Skin of body (tissue), 1 donor: ENCODE measurements at regions not wholly inside any gene's neighbourhood (a gene's known extent, or its start where the extent isn't known, plus 50 kb on each side); places are given as distances from the start of the nearest gene placed in this dataset.

Experiments used
- DNase-seq: peaks from one replicate; lab custom pipeline; 2025; lab: John Stamatoyannopoulos, UW

- DNase-seq = no peak
These were observed 1071.2 kb upstream of the ADGRL3 start for GRCh38 chr4:60128888-60129287.

GRCh38 chr4:60129740-60130139 is 1070.4 kb upstream of the ADGRL3 start:
- DNase-seq = no peak

- no peak for DNase-seq
These were observed 1066.8 kb upstream of the ADGRL3 start for GRCh38 chr4:60133375-60133774.

GRCh38 chr4:60134099-60134498 is 1066.0 kb upstream of the ADGRL3 start:
- DNase-seq = no peak

GRCh38 chr4:60155088-60155487 is 1045.0 kb upstream of the ADGRL3 start:
- DNase-seq = no peak

- DNase-seq = no peak
These were observed 1027.0 kb upstream of the ADGRL3 start for GRCh38 chr4:60173103-60173502.

GRCh38 chr4:60173718-60174117 is 1026.4 kb upstream of the ADGRL3 start:
- no peak for DNase-seq

GRCh38 chr4:60175241-60175640 is 1024.9 kb upstream of the ADGRL3 start:
- DNase-seq = no peak

- DNase-seq = no peak
These were observed 1012.7 kb upstream of the ADGRL3 start for GRCh38 chr4:60187428-60187827.

GRCh38 chr4:60189286-60189685 is 1010.8 kb upstream of the ADGRL3 start:
- no peak for DNase-seq

GRCh38 chr4:60194214-60194613 is 1005.9 kb upstream of the ADGRL3 start:
- no peak for DNase-seq

- no peak for DNase-seq
These were observed 1004.9 kb upstream of the ADGRL3 start for GRCh38 chr4:60195256-60195655.

GRCh38 chr4:60201052-60201673 is 999.0 kb upstream of the ADGRL3 start:
- peak; percentile 5 for DNase-seq

GRCh38 chr4:60209588-60209987 is 990.5 kb upstream of the ADGRL3 start:
- DNase-seq = no peak

GRCh38 chr4:60215906-60216305 is 984.2 kb upstream of the ADGRL3 start:
- no peak for DNase-seq

GRCh38 chr4:60216752-60217151 is 983.4 kb upstream of the ADGRL3 start:
- DNase-seq = no peak

GRCh38 chr4:60221866-60222265 is 978.3 kb upstream of the ADGRL3 start:
- DNase-seq = no peak

- DNase-seq = peak; percentile 86
These were observed 976.8 kb upstream of the ADGRL3 start for GRCh38 chr4:60223208-60223923.

GRCh38 chr4:60241866-60242265 is 958.3 kb upstream of the ADGRL3 start:
- DNase-seq = no peak

- DNase-seq = no peak
These were observed 950.3 kb upstream of the ADGRL3 start for GRCh38 chr4:60249784-60250183.

GRCh38 chr4:60250657-60251056 is 949.5 kb upstream of the ADGRL3 start:
- no peak for DNase-seq

GRCh38 chr4:60259781-60260180 is 940.3 kb upstream of the ADGRL3 start:
- no peak for DNase-seq

- DNase-seq = no peak
These were observed 933.6 kb upstream of the ADGRL3 start for GRCh38 chr4:60266505-60266904.
